ENCODE measurements at regions not wholly inside any gene's neighbourhood (a gene's known extent, or its start where the extent isn't known, plus 50 kb on each side); places are given as distances from the start of the nearest gene placed in this dataset.
"Not testable (repeated sequence)": the region's sequence is repeated elsewhere in the genome, so short reads cannot be mapped to it uniquely, and the experiment has no call there.

GRCh38 chr6:76552268-76552667 is 479.8 kb upstream of the IMPG1 start:
- ATAC-seq (no peak), DNase-seq (ENCODE audit: low spot score) (no peak)
- intact Hi-C loops (cut with DNase I) = no loop called here

- DNase-seq (ENCODE audit: low spot score) = no peak
- ATAC-seq = no peak
- intact Hi-C loops (cut with DNase I) = no loop called here
Observed at GRCh38 chr6:76533661-76534060, 461.2 kb upstream of the IMPG1 start.

GRCh38 chr6:76532647-76533046 is 460.2 kb upstream of the IMPG1 start:
- no peak for DNase-seq (ENCODE audit: low spot score)
- ATAC-seq = no peak
- intact Hi-C loops (cut with DNase I) = no loop called here

GRCh38 chr6:76518443-76518842 is 446.0 kb upstream of the IMPG1 start:
- ATAC-seq (no peak), DNase-seq (ENCODE audit: low spot score) (no peak)
- intact Hi-C loops (cut with DNase I) = no loop called here

- intact Hi-C loops (cut with DNase I) = no loop called here
- no peak for DNase-seq (ENCODE audit: low spot score)
- no peak for ATAC-seq
Observed at GRCh38 chr6:76516924-76517323, 444.5 kb upstream of the IMPG1 start.

- no peak for DNase-seq (ENCODE audit: low spot score)
- ATAC-seq = no peak
- intact Hi-C loops (cut with DNase I) = no loop called here
Observed at GRCh38 chr6:76510489-76510888, 438.0 kb upstream of the IMPG1 start.

GRCh38 chr6:76509397-76509796 is 436.9 kb upstream of the IMPG1 start:
- ATAC-seq = no peak
- DNase-seq (ENCODE audit: low spot score) = no peak
- intact Hi-C loops (cut with DNase I) = no loop called here

- intact Hi-C loops (cut with DNase I) = no loop called here
- no peak for DNase-seq (ENCODE audit: low spot score)
- ATAC-seq = no peak
Observed at GRCh38 chr6:76506808-76507207, 434.3 kb upstream of the IMPG1 start.

GRCh38 chr6:76495909-76496308 is 423.4 kb upstream of the IMPG1 start:
- intact Hi-C loops (cut with DNase I) = no loop called here
- no peak for ATAC-seq
- DNase-seq (ENCODE audit: low spot score) = no peak

GRCh38 chr6:76491376-76491775 is 418.9 kb upstream of the IMPG1 start:
- DNase-seq (ENCODE audit: low spot score); intact Hi-C loops (cut with DNase I); ATAC-seq: not testable (repeated sequence)

GRCh38 chr6:76490456-76490855 is 418.0 kb upstream of the IMPG1 start:
- ATAC-seq (no peak), DNase-seq (ENCODE audit: low spot score) (no peak)
- intact Hi-C loops (cut with DNase I) = no loop called here

GRCh38 chr6:76481101-76481500 is 408.6 kb upstream of the IMPG1 start:
- ATAC-seq = no peak
- intact Hi-C loops (cut with DNase I) = no loop called here
- no peak for DNase-seq (ENCODE audit: low spot score)

GRCh38 chr6:76472858-76473257 is 400.4 kb upstream of the IMPG1 start:
- ATAC-seq = no peak
- DNase-seq (ENCODE audit: low spot score) = no peak
- intact Hi-C loops (cut with DNase I) = no loop called here

- intact Hi-C loops (cut with DNase I) = no loop called here
- ATAC-seq (no peak), DNase-seq (ENCODE audit: low spot score) (no peak)
Observed at GRCh38 chr6:76466286-76466685, 393.8 kb upstream of the IMPG1 start.

GRCh38 chr6:76465410-76465809 is 392.9 kb upstream of the IMPG1 start:
- DNase-seq (ENCODE audit: low spot score) = no peak
- no peak for ATAC-seq
- intact Hi-C loops (cut with DNase I) = no loop called here

- ATAC-seq = peak; percentile 20
Observed at GRCh38 chr6:76453270-76453669, 380.8 kb upstream of the IMPG1 start.

GRCh38 chr6:76451926-76452709 is 379.7 kb upstream of the IMPG1 start:
- ATAC-seq (no peak), DNase-seq (ENCODE audit: low spot score) (no peak)
- intact Hi-C loops (cut with DNase I) = no loop called here

More at GRCh38 chr6:76453270-76453669, 380.8 kb upstream of the IMPG1 start:
- intact Hi-C loops (cut with DNase I) = no loop called here
- DNase-seq (ENCODE audit: low spot score) = no peak

- DNase-seq (ENCODE audit: low spot score) = no peak
- ATAC-seq = no peak
- intact Hi-C loops (cut with DNase I) = no loop called here
Observed at GRCh38 chr6:76448109-76448508, 375.6 kb upstream of the IMPG1 start.

GRCh38 chr6:76441875-76442274 is 369.4 kb upstream of the IMPG1 start:
- DNase-seq (ENCODE audit: low spot score) (no peak), ATAC-seq (no peak)
- intact Hi-C loops (cut with DNase I) = no loop called here

- no peak for ATAC-seq
- DNase-seq (ENCODE audit: low spot score) = no peak
- intact Hi-C loops (cut with DNase I) = no loop called here
Observed at GRCh38 chr6:76439811-76440210, 367.3 kb upstream of the IMPG1 start.

GRCh38 chr6:76438768-76439167 is 366.3 kb upstream of the IMPG1 start:
- DNase-seq (ENCODE audit: low spot score) = no peak
- intact Hi-C loops (cut with DNase I) = no loop called here
- ATAC-seq = no peak

All from sciatic nerve (tissue), 2 donors.